CD4-positive, alpha-beta T cell treated with Interleukin-4 for 1 hour (primary cell): ENCODE measurements at regions not wholly inside any gene's neighbourhood (a gene's known extent, or its start where the extent isn't known, plus 50 kb on each side); places are given as distances from the start of the nearest gene placed in this dataset.

Experiments
- DNase-seq, 2 donors: peaks; one replicate each; pipeline ENCODE4 v3.0.0-alpha.2; 2020 to 2022

DNA sequence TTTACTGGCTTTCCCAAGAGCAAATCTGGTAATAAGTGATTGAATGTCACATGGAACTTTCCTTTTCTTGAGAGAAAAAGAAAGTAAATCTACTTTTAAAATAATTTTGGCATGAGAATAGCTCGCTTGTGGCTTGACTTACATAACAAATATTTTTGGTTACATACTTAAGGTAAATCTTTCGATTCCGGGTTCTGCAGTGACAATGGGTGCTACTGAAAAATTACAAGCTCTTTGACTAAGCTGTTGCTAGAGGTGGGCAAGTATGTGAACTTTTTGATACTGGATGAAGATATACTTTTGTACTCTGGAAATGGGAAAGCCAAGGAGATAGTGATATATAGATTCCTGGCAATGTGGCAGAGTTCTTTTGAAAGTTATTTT, 51.9 kb upstream of the OTOL1 start:
- DNase-seq: no peak

DNA sequence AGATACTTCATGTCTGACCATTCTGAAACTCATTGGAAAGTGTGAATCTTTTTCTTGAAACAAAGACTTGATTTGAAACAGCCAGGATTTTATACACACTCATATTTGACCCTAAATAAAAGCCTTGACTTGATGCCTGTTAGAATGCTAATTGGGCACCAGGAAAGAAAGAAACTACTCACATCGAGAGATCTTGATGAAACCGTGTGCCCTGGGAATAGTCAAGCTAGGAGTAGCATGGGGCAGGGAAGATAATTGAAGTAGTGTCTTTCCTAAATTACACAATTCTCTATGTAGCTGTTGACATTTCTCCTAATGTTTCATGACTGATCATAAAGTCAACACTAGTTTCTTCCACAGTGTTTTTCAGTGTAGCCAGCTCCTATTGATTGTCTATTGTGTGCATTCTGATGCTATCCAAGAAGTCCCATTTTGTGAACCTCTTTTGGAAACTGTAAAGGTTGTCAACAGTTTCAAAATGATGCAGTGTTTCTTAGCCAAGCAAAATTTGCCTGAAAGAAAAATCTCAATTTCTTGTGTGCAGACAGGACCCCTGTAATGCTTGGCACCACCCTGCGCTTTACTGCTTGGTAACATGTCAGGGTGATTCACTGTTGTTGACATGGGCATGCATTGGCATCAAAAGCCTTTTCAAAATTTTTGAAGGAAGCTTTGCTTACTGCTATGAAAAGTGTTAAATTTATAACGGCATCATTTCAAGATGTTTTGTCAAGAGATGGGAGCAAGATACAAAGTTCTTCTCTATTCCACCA, 52.5 kb upstream of the OTOL1 start:
- DNase-seq: no peak

DNA sequence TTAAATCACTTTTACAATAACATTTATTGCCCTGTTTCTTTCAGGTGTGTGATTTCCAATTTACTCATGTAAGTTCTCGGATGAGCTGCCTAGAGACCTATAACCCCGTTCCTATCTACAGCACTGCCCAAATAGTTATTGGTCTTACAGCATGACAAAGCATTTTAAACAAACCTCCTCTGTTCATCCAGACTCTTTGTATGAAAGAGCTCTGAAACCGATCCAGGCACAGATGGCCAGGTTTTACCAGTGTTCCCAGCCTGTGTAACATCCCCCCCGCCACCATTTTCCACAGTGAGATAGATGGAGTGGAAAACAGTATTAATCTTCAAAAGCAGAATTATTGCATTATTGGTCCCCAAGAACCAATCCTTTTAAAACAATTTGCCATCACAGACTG, 59.0 kb upstream of the SPTSSB start:
- DNase-seq: no peak

DNA sequence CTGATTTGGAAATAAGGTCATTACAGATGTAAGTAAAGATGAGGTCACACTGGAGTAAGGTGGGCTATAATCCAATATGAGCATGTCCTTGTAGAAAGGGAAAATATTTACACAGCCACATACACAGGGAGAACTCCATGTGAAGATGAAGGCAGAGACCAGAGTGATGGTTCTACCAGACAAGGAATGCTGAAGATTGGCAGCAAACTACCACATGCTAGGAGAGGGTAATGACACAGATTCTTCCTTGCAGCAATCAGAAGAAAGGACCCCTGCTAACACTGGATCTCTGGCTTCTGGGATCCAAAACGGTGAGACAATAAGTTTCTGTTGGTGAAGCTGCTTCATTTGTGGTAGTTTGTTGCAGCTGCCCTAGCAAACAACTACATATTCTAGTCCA, 56.0 kb upstream of the SPTSSB start:
- no peak for DNase-seq

DNA sequence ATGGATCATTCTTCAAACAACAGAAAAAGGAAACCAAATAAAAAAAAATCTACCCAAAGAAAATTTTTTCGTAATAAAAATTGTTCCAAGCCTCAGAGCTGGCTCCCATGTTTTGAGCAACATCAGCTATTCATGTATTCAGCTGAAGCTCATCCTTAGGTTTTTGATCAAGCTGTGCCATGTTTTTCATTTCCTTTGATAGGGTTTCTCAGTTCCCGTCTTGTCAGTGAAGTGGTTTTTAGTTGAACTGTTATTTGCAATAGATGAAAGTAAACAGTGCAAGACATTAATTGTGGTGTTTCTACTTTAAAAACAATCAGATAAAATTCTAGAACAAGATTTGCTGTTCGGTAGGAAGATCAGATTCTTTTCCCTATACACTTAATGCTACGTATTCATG, 55.4 kb upstream of the SPTSSB start:
- DNase-seq: no peak

DNA sequence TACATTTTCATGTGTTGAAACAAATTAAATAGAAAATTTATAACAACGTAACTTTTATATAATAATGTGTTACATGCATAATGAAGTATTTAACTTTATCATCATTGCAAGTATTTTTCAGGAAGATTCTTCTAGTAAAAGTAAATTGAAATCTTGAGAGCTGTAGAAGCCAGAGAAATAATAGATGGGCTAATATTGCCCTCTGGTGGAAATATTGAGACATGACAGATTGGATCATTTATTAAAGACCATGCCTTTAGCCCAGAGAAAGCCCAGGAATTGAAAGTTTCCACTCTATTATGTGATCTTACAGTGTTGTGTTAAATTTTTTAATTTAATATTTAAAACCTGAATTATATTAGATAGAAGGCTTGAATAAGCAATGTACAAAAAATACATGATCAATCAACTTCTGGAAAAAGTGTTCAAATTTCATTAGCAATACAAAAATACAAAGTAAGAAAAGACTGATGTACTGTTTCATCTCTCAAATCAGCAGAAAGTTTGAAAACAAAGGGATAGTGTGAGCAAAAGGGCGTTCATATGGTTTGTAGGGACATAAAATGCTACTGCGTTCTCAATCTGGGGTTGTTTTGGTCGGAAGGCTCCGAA, 52.7 kb upstream of the SPTSSB start:
- DNase-seq: peak in 1 of 2 donors; percentile 56

DNA sequence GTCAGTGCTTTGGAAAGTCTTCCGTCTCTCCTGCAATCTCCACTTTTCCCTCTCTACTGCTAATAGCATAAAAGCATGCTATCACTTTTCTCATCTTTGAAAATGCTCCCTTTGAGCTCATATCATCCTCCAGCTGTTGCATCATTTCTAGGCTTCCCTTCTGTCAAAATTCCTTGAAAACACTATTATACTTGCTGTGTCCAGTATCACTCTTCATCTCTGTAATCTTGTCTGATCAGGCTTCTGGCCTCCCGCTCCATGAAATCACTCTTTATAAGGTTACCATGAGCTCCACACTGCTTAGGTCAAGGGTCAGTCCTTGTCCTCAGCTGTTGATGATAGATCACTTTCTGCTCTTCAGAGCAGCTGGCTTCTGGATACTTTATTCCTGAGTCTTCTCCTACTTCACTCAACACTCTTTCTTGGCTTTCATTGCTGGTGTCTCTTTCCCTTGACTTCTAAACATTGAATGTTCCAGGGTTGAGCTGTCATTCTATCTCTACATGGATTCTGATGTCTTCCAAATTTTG, 50.9 kb upstream of the SPTSSB start:
- DNase-seq: no peak
